HCT116 (cell line): ENCODE measurements at regions not wholly inside any gene's neighbourhood (a gene's known extent, or its start where the extent isn't known, plus 50 kb on each side); places are given as distances from the start of the nearest gene placed in this dataset.

Experiments used
- ATAC-seq: fragments of 200-7000 bp; cut with Tn5 transposase; 2 replicates; pipeline ENCODE4 v1.9.1; 2020; ENCODE audit warnings: mild to moderate bottlenecking, moderate library complexity
- BruUV-seq: library from RNA; stranded (reverse); fragments of 400-500 nt; replicated peaks from 2 replicates; lab custom pipeline; 2021; lab: Mats Ljungman, UMichigan
- CTCF ChIA-PET: fragments of 300-600 bp; sonication (Branson Sonifier 250); formaldehyde crosslinking; loops from one replicate; lab custom pipeline; 2021; ENCODE audit warnings: antibody characterized with exemption; lab: Charles Lee
- POLR2A ChIA-PET: fragments of 300-600, 350-600 bp; sonication (Branson Sonifier 250); formaldehyde crosslinking; loops from one replicate; lab custom pipeline; 2021; ENCODE audit warnings: antibody characterized with exemption; lab: Charles Lee
- RAD21 ChIA-PET, 2 experiments: fragments of 300-600 bp; sonication (Branson Sonifier 250); formaldehyde crosslinking; loops; one replicate each; lab custom pipeline; 2023; ENCODE audit warnings: low total read pairs in 2 of 2; ENCODE audit not compliant: uncharacterized antibody in 2 of 2, unreplicated experiment in 2 of 2, low non-redundant PET in 1 of 2; lab: Charles Lee
- DNase-seq: peaks from one replicate; pipeline ENCODE4 v3.0.0-alpha.2; 2010; ENCODE audit warnings: low read depth, low spot score
- H2AFZ ChIP-seq: fragments of 200-600 bp; shearing (Covaris generic), sonication (generic); 2 replicates; pipeline ENCODE4 v1.6.1; 2017; ENCODE audit warnings: low read depth, mixed run types, mixed read lengths, antibody characterized with exemption, low read length; ENCODE audit not compliant: poor library complexity, severe bottlenecking
- H3K27ac ChIP-seq: 2 replicates; pipeline ENCODE4 v1.5.1; 2012; ENCODE audit warnings: low read depth, low read length
- H3K27me3 ChIP-seq: fragments of 200-600 bp; sonication (generic); 2 replicates; pipeline ENCODE4 v1.6.1; 2016; ENCODE audit warnings: mixed run types, low read length, mixed read lengths; ENCODE audit not compliant: insufficient read depth
- H3K36me3 ChIP-seq, 2 experiments: fragments of 200-500 bp in 1 of 2; fragments of 200-600 bp in 1 of 2; sonication (Bioruptor generic) in 1 of 2; sonication (generic) in 1 of 2; 2 replicates each; pipeline versions ENCODE4 v1.5.1 to v1.6.1; 2014 to 2016; ENCODE audit warnings: low read length in 2 of 2, inconsistent platforms in 1 of 2, mixed read lengths in 1 of 2, mixed run types in 1 of 2; ENCODE audit not compliant: insufficient read depth in 2 of 2, control insufficient read depth in 1 of 2
- H3K4me1 ChIP-seq, 2 experiments: fragments of 200-600 bp in 1 of 2; sonication (generic) in 1 of 2; 2 replicates each; pipeline versions ENCODE4 v1.5.1 to v1.6.1; 2012 to 2017; ENCODE audit warnings: low read length in 2 of 2, inconsistent platforms in 1 of 2, mild to moderate bottlenecking in 1 of 2, mixed read lengths in 1 of 2, mixed run types in 1 of 2, moderate library complexity in 1 of 2; ENCODE audit not compliant: insufficient read depth in 2 of 2, control insufficient read depth in 1 of 2
- H3K4me2 ChIP-seq: fragments of 200-600 bp; sonication (generic); 2 replicates; pipeline ENCODE4 v1.6.1; 2017; ENCODE audit warnings: mixed run types, low read length, mixed read lengths
- H3K4me3 ChIP-seq, 2 experiments: fragments of 200-600 bp in 1 of 2; sonication (generic) in 1 of 2; replicated peaks in 1 of 2; 2 replicates each; pipeline ENCODE4 v1.5.1; 2011 to 2016; ENCODE audit warnings: low read length in 2 of 2, control low read depth in 1 of 2, low read depth in 1 of 2, mild to moderate bottlenecking in 1 of 2, mixed read lengths in 1 of 2, mixed run types in 1 of 2
- H3K79me2 ChIP-seq: fragments of 200-600 bp; sonication (generic); 2 replicates; pipeline ENCODE4 v1.6.1; 2017; ENCODE audit warnings: mild to moderate bottlenecking, mixed run types, low read length, moderate library complexity, mixed read lengths; ENCODE audit not compliant: insufficient read depth
- H3K9ac ChIP-seq: fragments of 200-600 bp; sonication (generic); 2 replicates; pipeline ENCODE4 v1.6.1; 2016; ENCODE audit warnings: low read length, mixed read lengths
- H3K9me2 ChIP-seq: fragments of 200-600 bp; sonication (generic), shearing (Covaris generic); 2 replicates; pipeline ENCODE4 v1.6.1; 2017; ENCODE audit warnings: mixed run types, mild to moderate bottlenecking, moderate library complexity; ENCODE audit not compliant: insufficient read depth
- H3K9me3 ChIP-seq, 2 experiments: fragments of 200-500 bp in 1 of 2; fragments of 200-600 bp in 1 of 2; sonication (Bioruptor generic) in 1 of 2; sonication (generic) in 1 of 2; 2 replicates each; pipeline ENCODE4 v1.6.1; 2014 to 2017; ENCODE audit warnings: low read length in 2 of 2, mixed read lengths in 2 of 2, inconsistent platforms in 1 of 2, low read depth in 1 of 2, mild to moderate bottlenecking in 1 of 2, mixed run types in 1 of 2, moderate library complexity in 1 of 2; ENCODE audit not compliant: control insufficient read depth in 1 of 2, insufficient read depth in 1 of 2
- H4K20me1 ChIP-seq: fragments of 200-600 bp; sonication (generic), shearing (Covaris generic); 2 replicates; pipeline ENCODE4 v1.6.1; 2017; ENCODE audit warnings: mixed run types, mild to moderate bottlenecking, moderate library complexity; ENCODE audit not compliant: insufficient read depth
- CBX3 ChIP-seq: IDR thresholded peaks from 2 replicates; pipeline ENCODE4 v1.6.1; 2012; ENCODE audit warnings: low read depth
- CEBPB ChIP-seq: IDR thresholded peaks from 2 replicates; pipeline ENCODE4 v1.6.1; 2012; ENCODE audit warnings: low read depth
- EGR1 ChIP-seq: IDR thresholded peaks from 2 replicates; pipeline ENCODE4 v1.6.1; 2012; ENCODE audit warnings: low read depth
- ELF1 ChIP-seq: IDR thresholded peaks from 2 replicates; pipeline ENCODE4 v1.6.1; 2012; ENCODE audit warnings: low read depth, borderline replicate concordance
- EZH2 ChIP-seq: fragments of 200-600 bp; sonication (generic); IDR thresholded peaks from 2 replicates; pipeline ENCODE4 v1.6.1; 2017; ENCODE audit warnings: antibody characterized with exemption, mixed run types
- EZH2phosphoT487 ChIP-seq: fragments of 200-600 bp; IDR thresholded peaks from 2 replicates; pipeline ENCODE4 v1.6.1; 2018; ENCODE audit warnings: antibody characterized with exemption, borderline replicate concordance
- FOSL1 ChIP-seq: IDR thresholded peaks from 2 replicates; pipeline ENCODE4 v1.6.1; 2012; ENCODE audit warnings: low read depth
- JUND ChIP-seq: IDR thresholded peaks from 2 replicates; pipeline ENCODE4 v1.6.1; 2012
- POLR2A ChIP-seq: IDR thresholded peaks from 2 replicates; pipeline ENCODE4 v1.7.0; 2011; ENCODE audit warnings: borderline replicate concordance; ENCODE audit not compliant: insufficient read depth, insufficient read length; ENCODE audit errors: extremely low read depth
- SIN3A ChIP-seq: IDR thresholded peaks from 2 replicates; pipeline ENCODE4 v1.6.1; 2012; ENCODE audit warnings: low read depth
- SP1 ChIP-seq: IDR thresholded peaks from 2 replicates; pipeline ENCODE4 v1.6.1; 2012; ENCODE audit warnings: low read depth
- SRF ChIP-seq: IDR thresholded peaks from 2 replicates; pipeline ENCODE4 v1.6.1; 2012; ENCODE audit warnings: low read depth
- YY1 ChIP-seq: IDR thresholded peaks from 2 replicates; pipeline ENCODE4 v1.6.1; 2011; ENCODE audit warnings: low read length, low read depth, moderate library complexity, mild to moderate bottlenecking; ENCODE audit not compliant: insufficient replicate concordance; ENCODE audit errors: extremely low read depth
- ZFX ChIP-seq: fragments of 450-650 bp; IDR thresholded peaks from 2 replicates; pipeline ENCODE4 v1.6.1; 2017
- ZNF274 ChIP-seq: fragments of 200-500 bp; sonication (Bioruptor generic); IDR thresholded peaks from 2 replicates; pipeline ENCODE4 v1.6.1; 2014; ENCODE audit warnings: mild to moderate bottlenecking, low read depth, low read length, inconsistent platforms
- intact Hi-C: fragments of 100-400 bp; cut with micrococcal nuclease; formaldehyde crosslinking; loops from 2 replicates; pipeline ENCODE4 v1.10.0; 2022
- TF ChIP-seq, protein P1 (sequence below): IDR thresholded peaks from 2 replicates; pipeline ENCODE4 v1.6.1; 2012
- TF ChIP-seq, protein P2 (sequence below): IDR thresholded peaks from 2 replicates; pipeline ENCODE4 v1.6.1; 2011; ENCODE audit warnings: mild to moderate bottlenecking, low read length, moderate library complexity; ENCODE audit not compliant: insufficient replicate concordance; ENCODE audit errors: extremely low read depth
- TF ChIP-seq, protein P3 (sequence below), 3 experiments: fragments of 200-600 bp in 1 of 3; sonication (generic) in 1 of 3; IDR thresholded peaks in 2 of 3; conservative IDR thresholded peaks in 1 of 3; 2 replicates each; pipeline ENCODE4 v1.5.1; 2012 to 2017; ENCODE audit warnings: low read depth in 2 of 3, low read length in 2 of 3, antibody characterized with exemption in 1 of 3, borderline replicate concordance in 1 of 3, control low read depth in 1 of 3, mild to moderate bottlenecking in 1 of 3, mixed read lengths in 1 of 3, mixed run types in 1 of 3, moderate library complexity in 1 of 3; ENCODE audit not compliant: insufficient read depth in 1 of 3
- TF ChIP-seq, protein P4 (sequence below): IDR thresholded peaks from 2 replicates; pipeline ENCODE4 v1.6.1; 2012

DNA sequence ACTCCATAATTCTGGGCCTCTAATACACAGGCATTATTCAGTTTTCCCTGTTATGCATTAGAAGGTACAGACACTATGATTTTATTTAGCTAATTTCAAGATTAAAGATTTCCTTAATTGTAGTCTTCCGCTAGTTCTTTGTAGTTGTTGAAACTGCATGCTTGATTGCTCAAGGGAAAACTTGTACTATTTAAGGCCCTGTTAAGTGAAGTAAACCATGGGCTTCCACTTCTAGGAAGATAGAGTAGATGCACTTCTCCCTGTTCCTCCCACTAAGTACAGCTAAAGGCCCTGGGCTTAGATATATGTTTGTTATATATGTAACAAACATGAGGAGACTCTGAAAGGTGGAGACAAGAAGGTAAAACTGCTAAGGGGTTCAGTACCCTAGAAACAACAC lies 215.8 kb upstream of the LEF1 start:
- no peak overlapping the region for H3K4me2 ChIP-seq
- H4K20me1 ChIP-seq: no peaks in the 10 kb centered on the region
- RAD21 ChIA-PET: no interaction called here
- no TSS peak for BruUV-seq
- H3K27ac ChIP-seq: no peak overlapping the region
- TF ChIP-seq, protein P1, sequence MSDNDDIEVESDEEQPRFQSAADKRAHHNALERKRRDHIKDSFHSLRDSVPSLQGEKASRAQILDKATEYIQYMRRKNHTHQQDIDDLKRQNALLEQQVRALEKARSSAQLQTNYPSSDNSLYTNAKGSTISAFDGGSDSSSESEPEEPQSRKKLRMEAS: no peak
- no peak for TF ChIP-seq POLR2A
- no peak overlapping the region for H3K9ac ChIP-seq
- CTCF ChIA-PET: no interaction called here
- H3K79me2 ChIP-seq: no peaks in the 10 kb centered on the region
- intact Hi-C loops: no loop called here
- H3K27me3 ChIP-seq: 0 out of 2 replicates have a peak, but pooled peaks cover 13% of the 10 kb centered on the region
- no peaks in the 10 kb centered on the region for H3K9me2 ChIP-seq
- no peaks in the 10 kb centered on the region for H3K9me3 ChIP-seq
- no peak overlapping the region for H2AFZ ChIP-seq
- DNase-seq (no peak), ATAC-seq (no peak)
- POLR2A ChIA-PET: no interaction called here
- H3K4me1 ChIP-seq: no peaks in the 10 kb centered on the region
- no peaks in the 10 kb centered on the region for H3K36me3 ChIP-seq
- H3K4me3 ChIP-seq: no peak overlapping the region

DNA sequence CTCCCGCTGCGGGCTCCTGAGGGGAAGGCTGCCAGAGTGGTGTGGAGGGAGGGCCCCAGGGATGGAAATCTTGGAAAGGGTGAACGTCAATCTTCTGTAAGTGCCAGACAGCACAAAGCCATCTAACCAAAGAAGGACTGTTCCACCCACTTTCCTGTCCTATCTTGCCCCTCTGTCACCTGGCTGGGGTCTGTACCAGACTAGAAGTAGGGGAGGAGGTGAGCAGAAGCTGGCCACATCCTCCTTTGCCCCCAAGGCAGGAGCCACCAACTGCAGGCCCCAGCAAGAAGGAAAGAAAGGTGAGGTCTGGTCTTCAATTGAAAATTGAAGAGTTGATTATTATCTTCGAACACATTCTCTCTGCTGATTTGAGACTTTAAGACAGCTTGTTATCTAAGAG lies 214.4 kb upstream of the LEF1 start:
- Histone ChIP-seq H3K36me3 (no peaks in the 10 kb centered on the region), H3K9me3 (no peaks in the 10 kb centered on the region), H3K27ac (no peak overlapping the region), H3K79me2 (no peaks in the 10 kb centered on the region), H3K4me2 (no peak overlapping the region), H3K9ac (no peak overlapping the region), H3K4me3 (no peak overlapping the region), H2AFZ (no peak overlapping the region), H3K4me1 (no peaks in the 10 kb centered on the region), H3K9me2 (no peaks in the 10 kb centered on the region), H3K27me3 (0 out of 2 replicates have a peak, but pooled peaks cover 8% of the 10 kb centered on the region), H4K20me1 (no peaks in the 10 kb centered on the region)
- ChIA-PET RAD21 (no interaction called here), POLR2A (no interaction called here), CTCF (no interaction called here)
- DNase-seq (no peak), ATAC-seq (no peak)
- BruUV-seq: no TSS peak
- intact Hi-C loops: no loop called here
- TF ChIP-seq ZNF274 (no peak), CEBPB (no peak), SRF (no peak), FOSL1 (no peak), EZH2phosphoT487 (no peak), JUND (no peak), EZH2 (no peak), POLR2A (no peak), ZFX (no peak), EGR1 (no peak), SP1 (no peak), ELF1 (no peak), SIN3A (no peak), CBX3 (no peak), YY1 (no peak)
- TF ChIP-seq, protein P2, sequence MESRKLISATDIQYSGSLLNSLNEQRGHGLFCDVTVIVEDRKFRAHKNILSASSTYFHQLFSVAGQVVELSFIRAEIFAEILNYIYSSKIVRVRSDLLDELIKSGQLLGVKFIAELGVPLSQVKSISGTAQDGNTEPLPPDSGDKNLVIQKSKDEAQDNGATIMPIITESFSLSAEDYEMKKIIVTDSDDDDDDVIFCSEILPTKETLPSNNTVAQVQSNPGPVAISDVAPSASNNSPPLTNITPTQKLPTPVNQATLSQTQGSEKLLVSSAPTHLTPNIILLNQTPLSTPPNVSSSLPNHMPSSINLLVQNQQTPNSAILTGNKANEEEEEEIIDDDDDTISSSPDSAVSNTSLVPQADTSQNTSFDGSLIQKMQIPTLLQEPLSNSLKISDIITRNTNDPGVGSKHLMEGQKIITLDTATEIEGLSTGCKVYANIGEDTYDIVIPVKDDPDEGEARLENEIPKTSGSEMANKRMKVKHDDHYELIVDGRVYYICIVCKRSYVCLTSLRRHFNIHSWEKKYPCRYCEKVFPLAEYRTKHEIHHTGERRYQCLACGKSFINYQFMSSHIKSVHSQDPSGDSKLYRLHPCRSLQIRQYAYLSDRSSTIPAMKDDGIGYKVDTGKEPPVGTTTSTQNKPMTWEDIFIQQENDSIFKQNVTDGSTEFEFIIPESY: no peak
- TF ChIP-seq, protein P3, sequence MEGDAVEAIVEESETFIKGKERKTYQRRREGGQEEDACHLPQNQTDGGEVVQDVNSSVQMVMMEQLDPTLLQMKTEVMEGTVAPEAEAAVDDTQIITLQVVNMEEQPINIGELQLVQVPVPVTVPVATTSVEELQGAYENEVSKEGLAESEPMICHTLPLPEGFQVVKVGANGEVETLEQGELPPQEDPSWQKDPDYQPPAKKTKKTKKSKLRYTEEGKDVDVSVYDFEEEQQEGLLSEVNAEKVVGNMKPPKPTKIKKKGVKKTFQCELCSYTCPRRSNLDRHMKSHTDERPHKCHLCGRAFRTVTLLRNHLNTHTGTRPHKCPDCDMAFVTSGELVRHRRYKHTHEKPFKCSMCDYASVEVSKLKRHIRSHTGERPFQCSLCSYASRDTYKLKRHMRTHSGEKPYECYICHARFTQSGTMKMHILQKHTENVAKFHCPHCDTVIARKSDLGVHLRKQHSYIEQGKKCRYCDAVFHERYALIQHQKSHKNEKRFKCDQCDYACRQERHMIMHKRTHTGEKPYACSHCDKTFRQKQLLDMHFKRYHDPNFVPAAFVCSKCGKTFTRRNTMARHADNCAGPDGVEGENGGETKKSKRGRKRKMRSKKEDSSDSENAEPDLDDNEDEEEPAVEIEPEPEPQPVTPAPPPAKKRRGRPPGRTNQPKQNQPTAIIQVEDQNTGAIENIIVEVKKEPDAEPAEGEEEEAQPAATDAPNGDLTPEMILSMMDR (IDR thresholded peaks at IDR 0.05 in 2 of 3, conservative IDR thresholded peaks at IDR 0.05 in 1 of 3; ENCODE audit: borderline replicate concordance in 1 of 3, insufficient read depth in 1 of 3, low read depth in 2 of 3, low read length in 2 of 3): no peak
- TF ChIP-seq, protein P4, sequence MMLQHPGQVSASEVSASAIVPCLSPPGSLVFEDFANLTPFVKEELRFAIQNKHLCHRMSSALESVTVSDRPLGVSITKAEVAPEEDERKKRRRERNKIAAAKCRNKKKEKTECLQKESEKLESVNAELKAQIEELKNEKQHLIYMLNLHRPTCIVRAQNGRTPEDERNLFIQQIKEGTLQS: no peak
- TF ChIP-seq, protein P1: no peak
